CD14-positive monocyte (primary cell): ENCODE measurements at regions not wholly inside any gene's neighbourhood (a gene's known extent, or its start where the extent isn't known, plus 50 kb on each side); places are given as distances from the start of the nearest gene placed in this dataset.

Source experiments
- DNase-seq, 3 donors: peaks; one replicate each; pipeline ENCODE4 v3.0.0-alpha.2; 2011 to 2022
- H2AFZ ChIP-seq: 2 replicates; pipeline ENCODE4 v1.6.0; 2012; ENCODE audit warnings: mild to moderate bottlenecking, low read depth, low read length, inconsistent platforms; ENCODE audit not compliant: insufficient read depth, poor library complexity, severe bottlenecking
- H3K27ac ChIP-seq, 2 donors: 1 replicate in 1 of 2; 2 replicates in 1 of 2; pipeline ENCODE4 v1.5.1; 2012 to 2013; ENCODE audit warnings: low read length in 2 of 2, control low read depth in 1 of 2, inconsistent platforms in 1 of 2, low read depth in 1 of 2, mild to moderate bottlenecking in 1 of 2
- H3K27me3 ChIP-seq, 2 donors: one replicate each; pipeline versions ENCODE4 v1.6.0 to v1.6.1; 2011 to 2013; ENCODE audit warnings: low read length in 2 of 2; ENCODE audit not compliant: control insufficient read depth in 2 of 2, insufficient read depth in 2 of 2
- H3K36me3 ChIP-seq, 2 donors: replicated peaks in 1 of 2; 1 replicate in 1 of 2; 2 replicates in 1 of 2; pipeline versions ENCODE4 v1.5.1 to v1.6.1; 2012 to 2013; ENCODE audit warnings: low read length in 2 of 2, control low read depth in 1 of 2, inconsistent platforms in 1 of 2, mild to moderate bottlenecking in 1 of 2; ENCODE audit not compliant: insufficient read depth in 2 of 2, control insufficient read depth in 1 of 2
- H3K4me1 ChIP-seq, 2 donors: 1 replicate in 1 of 2; 2 replicates in 1 of 2; pipeline versions ENCODE4 v1.5.1 to v1.6.1; 2012 to 2013; ENCODE audit warnings: low read length in 2 of 2, control low read depth in 1 of 2, inconsistent platforms in 1 of 2, mild to moderate bottlenecking in 1 of 2, moderate library complexity in 1 of 2; ENCODE audit not compliant: insufficient read depth in 2 of 2, control insufficient read depth in 1 of 2
- H3K4me2 ChIP-seq: replicated peaks from 2 replicates; pipeline ENCODE3; 2012; ENCODE audit warnings: low read length, moderate library complexity, mild to moderate bottlenecking; ENCODE audit not compliant: poor library complexity, severe bottlenecking; ENCODE audit errors: extremely low read depth
- H3K4me3 ChIP-seq, 3 experiments: fragments of 200-600 bp in 1 of 3; sonication (generic) in 1 of 3; replicated peaks in 1 of 3; 1 replicate in 2 of 3; 2 replicates in 1 of 3; pipeline ENCODE4 v1.5.1; 2011 to 2013; ENCODE audit warnings: low read length in 3 of 3, mild to moderate bottlenecking in 3 of 3, control low read depth in 2 of 3, low read depth in 2 of 3, inconsistent platforms in 1 of 3, moderate library complexity in 1 of 3
- H3K79me2 ChIP-seq: 2 replicates; pipeline ENCODE4 v1.6.0; 2012; ENCODE audit warnings: mild to moderate bottlenecking, control low read depth, inconsistent platforms, low read length, moderate library complexity; ENCODE audit not compliant: insufficient read depth
- H3K9ac ChIP-seq: 2 replicates; pipeline ENCODE4 v1.6.0; 2017; ENCODE audit warnings: low read length, mild to moderate bottlenecking; ENCODE audit not compliant: insufficient read depth, poor library complexity, severe bottlenecking
- H3K9me3 ChIP-seq, 2 donors: replicated peaks in 1 of 2; 1 replicate in 1 of 2; 2 replicates in 1 of 2; pipeline versions ENCODE4 v1.5.1 to v1.6.1; 2012 to 2013; ENCODE audit warnings: low read length in 2 of 2, control low read depth in 1 of 2; ENCODE audit not compliant: control insufficient read depth in 1 of 2, insufficient read depth in 1 of 2
- H4K20me1 ChIP-seq: 2 replicates; pipeline ENCODE4 v1.6.0; 2012; ENCODE audit warnings: mild to moderate bottlenecking, low read length, control low read depth, moderate library complexity; ENCODE audit not compliant: insufficient read depth
- H3K27ac Mint-ChIP-seq, 7 donors: one replicate each; pipeline ENCODE4 v1.8.0; 2020; ENCODE audit warnings: mild to moderate bottlenecking in 7 of 7, mixed read lengths in 7 of 7, moderate library complexity in 6 of 7, inconsistent platforms in 2 of 7
- H3K27me3 Mint-ChIP-seq, 3 donors: one replicate each; pipeline ENCODE4 v1.8.0; 2021 to 2022; ENCODE audit warnings: low read depth in 3 of 3, mild to moderate bottlenecking in 3 of 3, mixed read lengths in 3 of 3, moderate library complexity in 3 of 3, inconsistent platforms in 1 of 3
- H3K36me3 Mint-ChIP-seq, 2 donors: one replicate each; pipeline ENCODE4 v1.8.0; 2020; ENCODE audit warnings: mixed read lengths in 2 of 2, inconsistent platforms in 1 of 2, mild to moderate bottlenecking in 1 of 2
- H3K4me1 Mint-ChIP-seq: one replicate; pipeline ENCODE4 v1.8.0; 2020; ENCODE audit warnings: mild to moderate bottlenecking, mixed read lengths
- H3K4me3 Mint-ChIP-seq, 2 donors: one replicate each; pipeline ENCODE4 v1.8.0; 2020; ENCODE audit warnings: mild to moderate bottlenecking in 2 of 2, mixed read lengths in 2 of 2, moderate library complexity in 1 of 2
- H3K9me3 Mint-ChIP-seq, 7 donors: one replicate each; pipeline ENCODE4 v1.8.0; 2020 to 2022; ENCODE audit warnings: mixed read lengths in 7 of 7, mild to moderate bottlenecking in 6 of 7, moderate library complexity in 6 of 7, inconsistent platforms in 2 of 7
- WGBS: methylation state at CpG from one replicate; pipeline ENCODE4 v1.1.5; 2013; ENCODE audit warnings: missing lambda C conversion rate; ENCODE audit not compliant: insufficient coverage; 5-methylcytosine and 5-hydroxymethylcytosine counted together
- intact Hi-C, 2 donors: fragments of 100-400 bp; cut with micrococcal nuclease; formaldehyde crosslinking; loops; one replicate each; pipeline versions ENCODE4 v1.15.0 to v1.15.1; 2023
- TF ChIP-seq, protein P1 (sequence below): fragments of 200-600 bp; IDR thresholded peaks from one replicate; pipeline ENCODE4 v1.8.0; 2022; ENCODE audit warnings: antibody characterized with exemption, mild to moderate bottlenecking

DNA sequence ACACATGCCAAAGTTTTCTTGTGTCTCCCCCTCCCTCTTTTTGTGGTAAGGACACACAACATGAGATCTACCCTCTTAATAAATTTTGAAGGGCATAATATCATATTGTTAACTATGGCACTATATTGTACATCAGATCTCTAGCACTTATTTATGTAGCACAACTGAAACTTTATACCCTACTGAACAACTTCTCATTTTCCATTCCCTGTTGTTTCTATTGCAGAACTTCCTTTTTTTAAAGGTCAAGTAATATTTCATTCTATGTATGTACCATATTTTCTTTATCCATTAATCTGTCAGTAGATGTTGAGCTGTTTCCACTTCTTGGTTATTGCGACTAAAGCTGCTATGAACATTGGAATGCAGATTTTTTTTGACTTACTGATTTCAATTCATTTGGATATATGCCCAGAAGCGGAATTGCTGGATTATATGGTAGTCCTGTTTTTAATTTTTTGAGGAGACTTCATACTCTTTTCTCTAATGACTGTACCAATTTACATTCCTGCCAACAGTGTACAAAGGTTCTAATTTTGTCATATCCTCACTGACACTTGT, 305.3 kb downstream of the PRR16 start:
- no peak overlapping the region for H3K27ac Mint-ChIP-seq
- Histone ChIP-seq H3K4me1 (peaks cover 5 to 11% of the 10 kb centered on the region in 2 donors), H3K27me3 (no peaks in the 10 kb centered on the region), H3K9ac (no peak overlapping the region), H3K4me3 (no peak overlapping the region), H3K4me2 (no peak overlapping the region), H3K9me3 (no peaks in the 10 kb centered on the region), H3K36me3 (no peaks in the 10 kb centered on the region), H3K79me2 (no peaks in the 10 kb centered on the region), H4K20me1 (no peaks in the 10 kb centered on the region), H3K27ac (no peak overlapping the region), H2AFZ (no peak overlapping the region)
- no peak overlapping the region for H3K4me3 Mint-ChIP-seq
- no CpG with 5 or more reads among the region's 2 CpGs for WGBS
- H3K4me1 Mint-ChIP-seq = peaks cover 21% of the 10 kb centered on the region
- H3K9me3 Mint-ChIP-seq = peaks cover 0 to 3% (median under 1%) of the 10 kb centered on the region in 7 donors
- intact Hi-C loops = no loop called here
- TF ChIP-seq, protein P1, sequence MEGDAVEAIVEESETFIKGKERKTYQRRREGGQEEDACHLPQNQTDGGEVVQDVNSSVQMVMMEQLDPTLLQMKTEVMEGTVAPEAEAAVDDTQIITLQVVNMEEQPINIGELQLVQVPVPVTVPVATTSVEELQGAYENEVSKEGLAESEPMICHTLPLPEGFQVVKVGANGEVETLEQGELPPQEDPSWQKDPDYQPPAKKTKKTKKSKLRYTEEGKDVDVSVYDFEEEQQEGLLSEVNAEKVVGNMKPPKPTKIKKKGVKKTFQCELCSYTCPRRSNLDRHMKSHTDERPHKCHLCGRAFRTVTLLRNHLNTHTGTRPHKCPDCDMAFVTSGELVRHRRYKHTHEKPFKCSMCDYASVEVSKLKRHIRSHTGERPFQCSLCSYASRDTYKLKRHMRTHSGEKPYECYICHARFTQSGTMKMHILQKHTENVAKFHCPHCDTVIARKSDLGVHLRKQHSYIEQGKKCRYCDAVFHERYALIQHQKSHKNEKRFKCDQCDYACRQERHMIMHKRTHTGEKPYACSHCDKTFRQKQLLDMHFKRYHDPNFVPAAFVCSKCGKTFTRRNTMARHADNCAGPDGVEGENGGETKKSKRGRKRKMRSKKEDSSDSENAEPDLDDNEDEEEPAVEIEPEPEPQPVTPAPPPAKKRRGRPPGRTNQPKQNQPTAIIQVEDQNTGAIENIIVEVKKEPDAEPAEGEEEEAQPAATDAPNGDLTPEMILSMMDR = no peak
- peak in 1 of 3 donors; percentile 15 for DNase-seq
- H3K27me3 Mint-ChIP-seq = no peaks in the 10 kb centered on the region
- no peaks in the 10 kb centered on the region for H3K36me3 Mint-ChIP-seq

DNA sequence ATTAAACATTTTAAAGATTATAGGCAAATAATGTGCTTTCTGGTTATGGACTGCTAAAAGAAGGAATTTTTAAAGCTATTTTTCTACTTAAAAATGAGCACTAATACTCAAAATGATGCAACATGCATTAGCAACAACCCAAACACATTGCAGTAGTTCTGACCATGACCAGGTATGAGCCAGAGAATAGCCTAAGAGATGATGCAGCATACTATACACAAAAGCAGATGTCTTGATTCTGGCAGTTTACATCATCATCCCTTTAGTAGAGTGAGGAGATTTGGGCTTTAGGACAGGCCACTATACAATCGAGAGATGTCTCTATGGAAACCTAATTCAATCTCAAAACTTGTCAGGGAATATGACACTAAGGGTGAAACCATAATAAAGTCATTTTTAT, 307.1 kb downstream of the PRR16 start:
- WGBS = no CpG with 5 or more reads among the region's 1 CpG
- Mint-ChIP-seq H3K36me3 (no peaks in the 10 kb centered on the region), H3K4me1 (peaks cover 21% of the 10 kb centered on the region), H3K9me3 (peaks cover 0 to 3% (median 0%) of the 10 kb centered on the region in 7 donors), H3K27ac (no peak overlapping the region), H3K4me3 (no peak overlapping the region), H3K27me3 (peaks cover 0 to 1% (median 0%) of the 10 kb centered on the region in 3 donors)
- Histone ChIP-seq H3K36me3 (no peaks in the 10 kb centered on the region), H2AFZ (no peak overlapping the region), H4K20me1 (no peaks in the 10 kb centered on the region), H3K4me3 (no peak overlapping the region), H3K4me2 (no peak overlapping the region), H3K79me2 (no peaks in the 10 kb centered on the region), H3K4me1 (peaks cover 5 to 11% of the 10 kb centered on the region in 2 donors), H3K9ac (no peak overlapping the region), H3K27ac (no peak overlapping the region), H3K9me3 (no peaks in the 10 kb centered on the region), H3K27me3 (no peaks in the 10 kb centered on the region)
- intact Hi-C loops = no loop called here
- DNase-seq = no peak
- TF ChIP-seq, protein P1 = no peak
